Liver (tissue), 3 donors: ENCODE measurements at regions not wholly inside any gene's neighbourhood (a gene's known extent, or its start where the extent isn't known, plus 50 kb on each side); places are given as distances from the start of the nearest gene placed in this dataset.

ENCODE experiments used
- CTCF ChIP-seq: fragments of 150-350 bp; IDR thresholded peaks from 2 replicates; pipeline ENCODE4 v1.5.1; 2017; ENCODE audit warnings: improper control_type of control experiment, low read depth, low read length; ENCODE audit not compliant: missing input control
- GABPA ChIP-seq, 2 donors: IDR thresholded peaks in 1 of 2; conservative IDR thresholded peaks in 1 of 2; 2 replicates each; pipeline ENCODE4 v1.6.1; 2016; ENCODE audit warnings: antibody characterized with exemption in 2 of 2, mild to moderate bottlenecking in 1 of 2, moderate library complexity in 1 of 2
- JUND ChIP-seq, 2 donors: IDR thresholded peaks; 2 replicates each; pipeline ENCODE4 v1.6.1; 2016; ENCODE audit warnings: antibody characterized with exemption in 2 of 2
- MAX ChIP-seq: IDR thresholded peaks from 2 replicates; pipeline ENCODE4 v1.6.1; 2016; ENCODE audit warnings: antibody characterized with exemption
- RAD21 ChIP-seq, 2 donors: IDR thresholded peaks; 2 replicates each; pipeline ENCODE4 v1.6.1; 2016; ENCODE audit warnings: antibody characterized with exemption in 2 of 2, mild to moderate bottlenecking in 2 of 2
- donor health status: healthy.
- donor health status: healthy.

DNA sequence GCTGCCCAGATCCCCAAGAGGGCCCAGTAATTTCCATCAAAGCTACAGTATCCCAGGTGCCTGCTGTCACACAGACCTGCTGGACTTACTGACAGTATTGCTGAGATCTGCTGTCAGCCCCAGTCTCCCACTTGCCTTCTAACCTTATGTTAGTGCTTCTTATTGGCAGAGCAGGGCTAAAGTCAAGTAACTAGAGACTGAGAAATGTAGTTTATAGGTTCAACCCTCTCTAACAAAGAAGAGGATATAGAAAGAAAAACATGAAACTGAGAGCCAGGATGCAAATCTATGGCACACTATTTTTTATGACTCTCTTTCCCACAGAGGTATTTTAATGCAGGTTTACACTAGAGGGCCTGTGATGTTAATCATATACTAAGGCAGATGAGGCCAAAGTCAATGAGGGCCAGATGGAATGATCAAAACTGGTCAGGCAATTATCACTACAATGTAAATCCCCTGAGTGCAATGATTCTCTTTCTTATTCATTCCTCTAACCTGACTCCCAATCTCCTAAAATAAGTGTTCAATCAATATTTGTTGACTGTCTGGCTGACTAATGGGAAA, 781.9 kb downstream of the VRK1 start:
- TF ChIP-seq GABPA (IDR thresholded peaks at IDR 0.05 in 1 of 2, conservative IDR thresholded peaks at IDR 0.05 in 1 of 2) = no peak
- TF ChIP-seq CTCF = no peak
- TF ChIP-seq JUND (IDR thresholded peaks at IDR 0.05) = no peak
- no peak for TF ChIP-seq MAX
- TF ChIP-seq RAD21 (IDR thresholded peaks at IDR 0.05) = no peak
